ENCODE measurements at regions not wholly inside any gene's neighbourhood (a gene's known extent, or its start where the extent isn't known, plus 50 kb on each side); places are given as distances from the start of the nearest gene placed in this dataset.

GRCh38 chr3:191972714-191973398 is 511.9 kb downstream of the PYDC2 start:
- Histone ChIP-seq H3K36me3 (ENCODE audit: low read depth) (no peaks in the 10 kb centered on the region), H3K4me1 (ENCODE audit: low read depth) (no peaks in the 10 kb centered on the region), H3K9me3 (no peaks in the 10 kb centered on the region), H3K4me3 (no peak overlapping the region)
- intact Hi-C loops (cut with DNase I, micrococcal nuclease), result no loop called here
- TF ChIP-seq, protein P1, sequence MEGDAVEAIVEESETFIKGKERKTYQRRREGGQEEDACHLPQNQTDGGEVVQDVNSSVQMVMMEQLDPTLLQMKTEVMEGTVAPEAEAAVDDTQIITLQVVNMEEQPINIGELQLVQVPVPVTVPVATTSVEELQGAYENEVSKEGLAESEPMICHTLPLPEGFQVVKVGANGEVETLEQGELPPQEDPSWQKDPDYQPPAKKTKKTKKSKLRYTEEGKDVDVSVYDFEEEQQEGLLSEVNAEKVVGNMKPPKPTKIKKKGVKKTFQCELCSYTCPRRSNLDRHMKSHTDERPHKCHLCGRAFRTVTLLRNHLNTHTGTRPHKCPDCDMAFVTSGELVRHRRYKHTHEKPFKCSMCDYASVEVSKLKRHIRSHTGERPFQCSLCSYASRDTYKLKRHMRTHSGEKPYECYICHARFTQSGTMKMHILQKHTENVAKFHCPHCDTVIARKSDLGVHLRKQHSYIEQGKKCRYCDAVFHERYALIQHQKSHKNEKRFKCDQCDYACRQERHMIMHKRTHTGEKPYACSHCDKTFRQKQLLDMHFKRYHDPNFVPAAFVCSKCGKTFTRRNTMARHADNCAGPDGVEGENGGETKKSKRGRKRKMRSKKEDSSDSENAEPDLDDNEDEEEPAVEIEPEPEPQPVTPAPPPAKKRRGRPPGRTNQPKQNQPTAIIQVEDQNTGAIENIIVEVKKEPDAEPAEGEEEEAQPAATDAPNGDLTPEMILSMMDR (IDR thresholded peaks at IDR 0.05), result no peak
- ATAC-seq, result no peak
- DNase-seq, result no peak

DNA sequence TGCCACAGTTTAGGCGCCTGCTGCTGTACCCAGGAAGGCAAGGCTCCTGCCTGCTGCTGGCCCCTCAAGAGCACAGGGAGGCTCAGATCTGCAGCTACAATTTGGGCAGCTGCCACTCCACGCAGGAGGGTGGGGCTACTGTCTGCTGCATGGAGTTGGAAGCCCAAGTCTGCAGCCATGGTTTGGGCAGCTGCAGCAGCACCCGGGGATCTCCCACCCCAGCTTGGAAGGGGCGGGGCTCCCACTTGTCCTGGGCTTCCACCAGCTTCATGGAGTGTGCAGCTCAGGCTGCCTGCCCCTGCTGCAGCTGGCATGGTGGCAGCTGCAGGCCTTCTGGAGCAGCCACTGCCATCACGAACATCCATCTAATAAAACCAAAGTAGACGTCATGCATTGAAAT is 512.9 kb downstream of the PYDC2 start:
- TF ChIP-seq, protein P1 (IDR thresholded peaks at IDR 0.05), result no peak
- no peaks in the 10 kb centered on the region for H3K9me3 ChIP-seq
- DNase-seq (no peak), ATAC-seq (no peak)
- H3K36me3 ChIP-seq (ENCODE audit: low read depth), result no peaks in the 10 kb centered on the region
- intact Hi-C loops (cut with DNase I, micrococcal nuclease), result no loop called here
- H3K4me3 ChIP-seq, result no peak overlapping the region
- H3K4me1 ChIP-seq (ENCODE audit: low read depth), result no peaks in the 10 kb centered on the region

DNA sequence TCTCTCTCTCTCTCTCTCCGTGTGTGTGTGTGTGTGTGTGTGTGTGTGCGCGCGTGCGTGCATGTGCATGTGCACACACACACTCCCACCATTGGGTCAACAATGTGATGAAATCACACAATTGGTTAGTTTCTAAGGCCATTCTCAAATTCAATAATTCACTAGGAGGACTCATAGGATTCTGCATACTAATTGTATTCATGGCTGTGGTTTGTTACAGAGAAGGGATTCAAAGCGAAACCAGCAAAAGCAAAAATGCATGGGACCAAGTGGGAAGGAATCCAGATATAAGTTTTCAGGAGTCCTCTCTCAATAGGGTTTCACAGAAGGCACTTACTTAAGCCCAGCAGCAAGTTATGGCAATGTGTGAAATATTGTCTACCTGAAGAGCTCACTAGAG is 515.0 kb downstream of the PYDC2 start:
- TF ChIP-seq, protein P1 (IDR thresholded peaks at IDR 0.05), result no peak
- intact Hi-C loops (cut with DNase I, micrococcal nuclease), result no loop called here
- H3K4me1 ChIP-seq (ENCODE audit: low read depth), result no peaks in the 10 kb centered on the region
- no peaks in the 10 kb centered on the region for H3K36me3 ChIP-seq (ENCODE audit: low read depth)
- no peaks in the 10 kb centered on the region for H3K9me3 ChIP-seq
- no peak for ATAC-seq
- DNase-seq, result no peak
- H3K4me3 ChIP-seq, result no peak overlapping the region

DNA sequence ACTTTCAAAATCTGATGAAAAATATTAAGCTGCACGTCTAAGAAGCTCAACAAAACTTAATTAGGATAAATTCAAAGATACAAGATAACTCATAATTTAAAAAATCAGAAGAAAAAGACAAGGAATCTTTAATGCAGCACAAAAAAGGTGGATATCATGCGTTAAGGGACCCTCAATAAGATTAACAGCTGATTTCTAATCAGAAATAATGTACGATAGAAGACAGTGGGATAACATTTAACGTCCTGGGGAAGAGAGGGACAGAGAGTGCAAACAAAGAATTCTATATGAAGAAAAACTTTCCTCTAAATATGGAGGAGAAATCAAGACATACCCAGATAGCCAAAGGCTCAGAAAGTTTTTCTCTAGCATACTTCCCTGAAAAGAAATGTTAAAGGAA is 519.5 kb downstream of the PYDC2 start:
- intact Hi-C loops (cut with DNase I, micrococcal nuclease), result no loop called here
- DNase-seq (no peak), ATAC-seq (no peak)
- Histone ChIP-seq H3K9me3 (no peaks in the 10 kb centered on the region), H3K4me3 (no peak overlapping the region), H3K36me3 (ENCODE audit: low read depth) (no peaks in the 10 kb centered on the region), H3K4me1 (ENCODE audit: low read depth) (no peaks in the 10 kb centered on the region)
- TF ChIP-seq, protein P1 (IDR thresholded peaks at IDR 0.05), result no peak

DNA sequence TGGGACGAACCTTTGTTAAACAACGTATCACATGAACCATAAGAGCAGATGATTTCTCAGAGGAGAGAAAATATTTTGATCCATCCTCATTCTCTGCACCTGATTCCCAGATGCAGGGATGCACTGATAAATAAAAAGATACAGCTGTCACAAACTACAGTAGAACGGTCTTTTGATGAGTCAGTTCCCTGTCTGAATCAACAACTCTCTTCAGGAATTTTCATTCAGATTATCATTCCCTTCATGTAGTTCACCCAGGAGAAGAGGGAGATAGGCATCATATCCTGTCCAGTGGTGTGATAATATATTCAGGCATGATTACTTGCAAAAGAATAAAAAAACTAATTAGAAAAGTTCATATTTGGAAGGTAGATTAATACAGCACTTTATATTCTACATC is 521.5 kb downstream of the PYDC2 start:
- ATAC-seq (no peak), DNase-seq (no peak)
- intact Hi-C loops (cut with DNase I, micrococcal nuclease), result no loop called here
- Histone ChIP-seq H3K4me3 (no peak overlapping the region), H3K36me3 (ENCODE audit: low read depth) (no peaks in the 10 kb centered on the region), H3K9me3 (peaks cover 4% of the 10 kb centered on the region), H3K4me1 (ENCODE audit: low read depth) (no peaks in the 10 kb centered on the region)
- TF ChIP-seq, protein P1 (IDR thresholded peaks at IDR 0.05), result no peak

GRCh38 chr3:191985691-191986090 is 524.7 kb downstream of the PYDC2 start:
- ATAC-seq (no peak), DNase-seq (no peak)
- Histone ChIP-seq H3K9me3 (peaks cover 9% of the 10 kb centered on the region), H3K4me1 (ENCODE audit: low read depth) (no peaks in the 10 kb centered on the region), H3K36me3 (ENCODE audit: low read depth) (no peaks in the 10 kb centered on the region), H3K4me3 (no peak overlapping the region)
- intact Hi-C loops (cut with DNase I, micrococcal nuclease), result no loop called here
- TF ChIP-seq, protein P1 (IDR thresholded peaks at IDR 0.05), result no peak
